GM18499 (cell line): ENCODE measurements at regions not wholly inside any gene's neighbourhood (a gene's known extent, or its start where the extent isn't known, plus 50 kb on each side); places are given as distances from the start of the nearest gene placed in this dataset.
A peak's percentile ranks its signal among the peaks of the same experiment; 100 is the strongest.
"Not testable (repeated sequence)": the region's sequence is repeated elsewhere in the genome, so short reads cannot be mapped to it uniquely, and the experiment has no call there.

ENCODE experiments used
- ATAC-seq: cut with Tn5 transposase; IDR thresholded peaks from one replicate; pipeline ENCODE4 v1.9.1; 2021; ENCODE audit warnings: moderate number of reproducible peaks; ENCODE audit not compliant: insufficient read depth, unreplicated experiment

DNA sequence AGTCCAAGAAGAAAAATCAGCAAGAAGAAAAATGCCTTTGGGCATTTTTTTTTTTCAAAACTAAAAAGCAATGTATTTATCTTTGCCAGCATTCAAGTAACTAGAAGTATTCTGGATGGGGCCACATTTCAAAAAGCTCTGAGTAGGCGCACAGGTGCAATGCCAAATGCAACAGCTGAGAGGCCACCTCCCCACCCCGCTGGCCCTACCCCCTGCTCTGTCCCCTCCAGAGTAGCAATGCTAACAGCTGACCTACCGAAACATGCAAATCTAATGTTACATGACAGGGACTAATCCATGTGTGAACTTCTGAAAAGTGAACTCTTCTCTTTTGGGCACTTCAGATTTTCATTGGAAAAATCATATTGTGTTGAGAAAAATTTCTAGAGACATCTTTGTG, 153.7 kb upstream of the SLC38A2 start:
- no peak for ATAC-seq

DNA sequence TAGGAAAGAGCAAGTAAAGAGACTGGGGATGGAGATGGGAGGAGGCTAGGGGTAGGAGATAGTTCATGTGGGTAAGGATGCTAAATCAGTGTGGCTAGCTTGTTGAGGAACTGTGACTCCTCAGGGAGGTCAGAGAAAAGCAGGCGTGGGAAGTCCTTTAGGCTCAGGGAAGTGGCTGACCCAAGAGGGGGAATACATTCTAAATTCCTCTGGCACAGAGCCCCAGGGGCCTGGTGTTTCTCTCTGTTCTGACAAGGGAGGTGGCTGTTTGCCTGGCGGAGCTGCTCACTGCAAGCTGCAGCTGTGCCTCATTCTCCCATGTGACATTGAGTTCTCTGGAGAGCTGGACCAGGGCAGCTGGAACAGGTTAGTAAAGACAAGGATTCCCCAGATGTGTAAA, 152.2 kb upstream of the SLC38A2 start:
- ATAC-seq: no peak

DNA sequence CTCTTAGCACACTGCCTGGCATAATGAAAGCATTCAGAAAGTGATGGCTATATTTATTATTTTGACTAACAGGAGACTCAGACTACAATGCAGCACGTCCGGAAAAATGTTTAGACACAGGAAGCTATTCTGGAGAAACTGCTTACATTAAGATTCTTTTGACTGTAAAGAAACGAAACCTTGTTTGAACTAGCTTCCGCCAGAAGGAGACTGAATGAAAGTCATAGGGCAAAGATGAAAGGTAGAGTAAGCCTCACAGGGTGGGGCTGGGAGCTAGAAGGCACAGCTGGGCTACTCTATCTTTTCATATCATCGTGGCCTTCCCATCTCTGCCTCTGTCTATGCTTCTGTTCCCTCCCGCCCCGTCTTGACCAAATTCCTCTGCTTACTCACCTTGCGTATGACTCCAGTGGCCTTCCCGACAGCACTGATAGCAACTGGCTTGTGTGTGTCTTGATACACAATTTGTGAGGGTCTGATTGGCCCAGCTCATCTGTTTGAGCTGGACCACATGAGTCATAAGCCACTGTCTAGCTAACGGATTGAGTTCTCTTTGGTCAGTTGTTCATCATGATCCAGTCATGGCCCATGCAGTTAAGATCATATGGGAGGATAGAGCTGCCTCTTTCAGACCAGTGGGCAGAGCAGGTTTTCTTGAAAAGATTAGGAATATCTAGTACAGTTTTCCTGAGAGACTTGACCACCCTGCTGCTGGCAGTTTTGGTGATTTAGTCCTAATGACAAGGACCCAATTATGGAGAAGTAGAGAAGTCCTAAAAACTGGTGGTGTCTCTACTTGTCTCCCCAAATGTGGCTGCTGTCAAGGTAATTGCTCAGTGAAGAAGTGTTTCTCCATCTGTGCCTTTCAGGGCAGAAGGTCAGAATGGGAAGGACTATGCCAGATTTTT, 151.5 kb upstream of the SLC38A2 start:
- no peak for ATAC-seq

DNA sequence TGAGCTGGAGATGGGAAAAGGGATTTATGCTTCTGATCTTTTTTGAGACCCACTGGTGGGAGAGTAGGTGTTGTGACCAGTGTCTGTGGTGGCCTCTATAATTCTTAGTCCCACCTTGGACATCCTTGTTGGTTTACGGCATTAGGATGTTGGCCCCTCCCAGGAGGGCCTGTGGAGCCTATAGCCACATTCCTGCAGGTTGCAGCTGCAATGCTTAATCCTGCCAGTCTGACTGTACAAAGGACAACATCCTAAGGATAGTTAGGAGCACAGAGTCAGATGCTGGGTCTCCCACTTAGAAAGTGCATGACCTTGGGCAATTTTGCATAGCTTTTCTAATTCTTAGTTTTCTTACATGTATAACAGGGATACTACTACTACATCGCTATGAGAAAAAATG, 150.9 kb upstream of the SLC38A2 start:
- no peak for ATAC-seq

DNA sequence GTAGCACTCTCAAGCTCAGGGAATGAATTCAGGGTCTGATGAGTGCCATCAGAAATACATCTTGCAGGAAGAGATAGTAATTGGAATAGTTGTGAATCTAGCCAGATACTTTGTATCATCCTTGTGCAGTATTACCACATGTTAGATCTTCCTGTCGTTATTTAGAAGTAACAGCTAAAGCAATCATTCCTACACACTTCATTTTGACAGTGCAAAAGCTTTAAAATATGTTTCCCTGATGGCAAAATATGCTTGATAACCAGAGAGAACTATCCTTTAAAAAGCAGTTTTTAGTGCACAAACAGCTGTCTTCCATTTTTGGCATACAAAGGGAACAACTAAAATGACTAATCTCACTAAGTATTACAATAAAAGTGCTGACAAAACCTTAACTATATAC, 149.5 kb upstream of the SLC38A2 start:
- ATAC-seq: no peak

DNA sequence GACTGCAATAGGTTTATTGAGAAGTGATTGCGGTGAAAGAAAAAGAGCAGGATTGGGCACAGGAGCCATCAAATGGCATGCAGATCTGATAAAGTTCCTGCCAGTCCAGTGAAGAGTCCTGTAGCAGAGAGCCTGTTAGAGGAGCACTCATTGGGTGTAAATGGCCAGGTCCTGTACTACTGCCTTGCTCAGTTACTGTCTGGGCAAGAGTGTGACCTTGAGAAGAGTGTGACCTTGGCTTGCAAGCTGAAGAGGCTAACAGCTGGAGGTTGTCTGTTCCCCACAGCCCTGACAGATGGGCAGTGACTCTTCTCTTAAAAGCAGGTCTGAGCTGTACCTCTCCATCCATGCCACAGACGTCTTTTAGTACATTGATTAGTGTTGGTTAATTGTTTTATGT, 148.6 kb upstream of the SLC38A2 start:
- no peak for ATAC-seq

DNA sequence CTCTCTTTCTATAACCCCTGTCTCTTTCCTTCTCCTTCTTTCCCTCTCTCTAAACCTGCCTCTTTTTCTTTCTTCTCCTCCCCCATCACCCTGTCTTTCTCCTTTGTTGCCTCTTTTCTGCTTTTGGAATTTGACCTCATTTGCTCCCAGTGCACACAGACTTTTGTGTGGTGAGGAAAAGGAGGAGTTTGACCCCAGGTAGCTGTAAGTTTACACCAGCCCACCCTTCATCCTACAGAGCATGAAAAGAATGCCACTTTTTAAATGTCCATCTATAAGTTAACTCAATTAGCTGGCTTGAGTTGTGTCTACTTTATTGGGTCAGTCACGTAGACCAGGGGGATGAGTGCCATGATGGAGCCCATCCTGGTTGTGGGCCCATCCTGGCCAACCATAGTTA, 146.8 kb upstream of the SLC38A2 start:
- no peak for ATAC-seq

DNA sequence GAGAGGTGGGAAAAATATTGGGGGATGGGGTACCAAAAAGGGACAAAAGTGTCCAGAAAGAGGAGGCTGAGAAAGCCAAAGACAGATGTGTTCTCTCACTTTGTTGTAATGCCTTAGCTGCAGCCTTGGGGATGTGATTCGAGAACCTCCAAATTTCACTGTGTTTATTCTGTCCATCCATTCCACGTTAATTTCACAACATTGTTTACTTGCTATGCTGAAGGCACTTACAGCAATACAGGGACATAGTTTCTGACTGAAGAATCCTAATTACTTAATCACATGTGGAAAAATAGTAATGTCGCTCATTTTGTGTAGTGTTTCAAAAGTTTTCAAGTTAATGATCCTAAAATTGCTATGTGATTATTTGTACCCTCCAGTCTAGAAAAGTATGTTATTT, 146.2 kb upstream of the SLC38A2 start:
- ATAC-seq: no peak

DNA sequence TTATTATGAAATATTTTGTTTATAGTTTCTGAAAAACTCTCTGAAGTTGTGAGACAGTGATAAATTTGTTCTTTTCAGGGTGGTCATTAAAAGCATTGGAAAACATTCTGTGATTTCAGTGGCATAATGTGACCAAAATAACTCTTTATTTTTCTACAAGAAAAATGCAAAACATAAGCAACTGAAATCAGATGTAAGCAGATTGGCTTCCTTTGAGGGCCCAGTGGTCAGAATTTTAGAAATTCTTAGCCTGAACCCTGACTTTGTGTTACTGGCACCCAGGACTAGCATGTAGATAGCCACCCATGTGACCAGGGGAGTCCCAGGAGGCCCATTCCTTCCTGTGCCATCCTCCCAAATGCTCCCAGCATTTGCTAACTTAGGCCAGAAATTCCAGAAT, 145.6 kb upstream of the SLC38A2 start:
- ATAC-seq: no peak

DNA sequence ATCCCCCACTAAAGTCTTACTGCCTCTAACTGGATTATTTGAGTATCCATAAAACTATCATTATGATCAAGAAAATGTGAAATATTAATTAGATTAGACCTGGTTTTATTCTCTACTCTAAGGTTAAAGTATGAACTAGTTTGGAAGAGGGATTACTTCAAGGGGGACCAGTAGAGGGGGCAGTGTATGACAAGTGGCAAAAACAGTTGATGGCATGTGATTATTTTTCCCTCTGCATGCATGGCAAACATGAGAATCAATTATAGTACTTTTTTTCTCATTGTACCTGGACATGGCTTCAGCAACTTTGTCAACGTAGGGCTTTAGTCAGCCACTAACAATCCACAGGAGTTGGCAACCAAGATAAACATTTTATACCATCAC, 145.0 kb upstream of the SLC38A2 start:
- ATAC-seq: no peak

DNA sequence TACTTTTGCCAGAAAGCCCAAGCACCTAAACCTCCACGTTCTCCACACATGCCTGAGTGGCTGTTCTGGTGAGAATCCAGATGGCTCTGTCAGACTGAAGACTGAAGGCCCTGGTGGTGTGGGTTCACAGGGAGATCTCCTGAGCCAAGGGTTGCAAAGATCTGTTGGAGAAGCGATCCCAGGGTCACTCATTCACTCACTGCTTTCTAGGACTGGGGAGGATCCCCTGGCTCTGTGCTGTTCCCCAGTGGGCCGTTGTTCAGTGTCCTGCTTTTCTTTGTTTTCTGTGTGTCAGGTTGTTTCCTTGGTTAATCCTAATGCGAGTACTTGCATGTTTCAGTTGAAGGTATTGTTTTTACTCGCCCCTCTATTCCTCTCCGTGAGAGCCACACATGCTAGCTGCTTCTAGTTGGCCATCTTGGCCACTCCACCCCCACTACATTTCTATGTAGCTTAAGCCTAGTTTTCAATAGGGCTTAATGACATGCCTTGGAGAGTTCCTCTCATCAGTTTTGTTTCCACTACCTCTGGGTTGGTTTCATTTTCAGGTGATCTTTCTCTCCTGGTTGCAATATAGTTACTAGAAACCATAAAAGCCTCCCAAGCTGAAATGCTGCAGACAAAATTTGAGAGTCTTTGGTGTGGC, 144.5 kb upstream of the SLC38A2 start:
- peak; percentile 89 for ATAC-seq

DNA sequence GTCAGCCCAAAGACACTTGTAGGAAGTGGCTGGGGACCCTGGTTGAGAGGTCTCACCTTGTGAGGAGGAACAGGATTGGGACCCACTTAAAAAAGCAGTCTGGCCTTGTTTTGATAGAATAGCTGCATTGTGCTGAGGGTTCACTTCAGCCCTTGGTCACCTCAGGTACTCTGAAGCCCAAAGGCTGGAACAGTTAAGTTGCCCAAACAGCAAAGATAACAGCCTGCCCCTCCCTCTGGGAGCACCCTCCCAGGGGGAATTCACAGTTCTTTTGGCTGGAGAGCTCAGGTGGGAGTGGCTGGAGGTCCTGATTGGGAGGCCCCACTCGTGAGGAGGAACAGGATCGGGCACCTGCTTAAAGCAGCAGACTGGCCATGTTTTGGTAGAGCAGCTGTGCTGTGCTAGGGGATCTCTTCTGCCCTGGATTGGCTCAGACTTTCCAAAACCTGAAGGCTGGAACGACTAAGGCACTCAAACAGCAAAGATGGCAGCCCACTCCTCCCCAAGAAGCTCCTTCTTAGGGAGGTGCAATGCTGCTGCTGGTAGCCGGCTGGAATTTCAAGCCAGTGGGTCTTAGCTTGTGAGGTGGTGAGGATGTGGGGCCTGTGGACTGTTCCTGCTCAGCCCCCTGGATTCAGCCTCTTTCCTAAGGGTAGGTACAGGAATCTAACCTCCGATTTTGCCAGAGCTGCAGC, 143.8 kb upstream of the SLC38A2 start:
- no peak for ATAC-seq

DNA sequence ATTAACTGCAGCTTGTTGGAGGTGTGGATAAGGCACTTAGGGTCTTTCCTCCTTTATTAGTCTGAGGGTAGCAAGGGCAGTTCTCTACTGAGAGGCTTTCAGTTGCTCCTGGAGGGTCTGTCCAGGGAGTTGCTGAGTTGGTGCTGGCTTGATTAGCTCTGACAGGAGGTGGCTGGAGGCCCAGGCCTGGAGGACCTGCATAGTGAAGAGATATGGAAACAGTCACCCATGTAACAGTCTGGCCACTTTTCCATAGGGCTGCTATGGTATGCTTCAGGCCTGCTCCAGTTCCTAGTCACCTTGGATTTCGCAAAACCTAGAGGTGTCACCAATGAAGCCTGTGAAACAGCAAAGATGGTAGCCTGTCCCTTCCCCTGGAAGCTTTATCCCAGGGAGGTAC, 143.3 kb upstream of the SLC38A2 start:
- no peak for ATAC-seq

DNA sequence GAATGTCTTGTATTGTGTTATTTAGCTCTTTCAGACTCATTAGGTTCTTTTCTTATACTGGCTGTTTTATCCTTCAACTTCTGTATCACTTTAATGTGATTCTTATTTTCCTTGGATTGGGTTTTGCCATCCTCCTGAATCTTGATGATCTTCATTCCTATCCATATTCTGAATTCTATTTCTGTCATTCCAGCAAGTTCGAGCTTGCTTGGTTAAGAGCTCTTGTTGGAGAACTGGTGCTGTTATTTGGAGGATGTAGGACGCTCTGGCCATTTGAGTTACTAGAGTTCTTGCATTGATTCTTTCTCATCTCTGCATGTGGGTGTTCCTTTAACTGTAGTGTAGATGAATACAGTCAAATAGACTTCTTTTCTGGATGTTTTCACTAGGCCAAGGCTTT, 142.3 kb upstream of the SLC38A2 start:
- no peak for ATAC-seq

DNA sequence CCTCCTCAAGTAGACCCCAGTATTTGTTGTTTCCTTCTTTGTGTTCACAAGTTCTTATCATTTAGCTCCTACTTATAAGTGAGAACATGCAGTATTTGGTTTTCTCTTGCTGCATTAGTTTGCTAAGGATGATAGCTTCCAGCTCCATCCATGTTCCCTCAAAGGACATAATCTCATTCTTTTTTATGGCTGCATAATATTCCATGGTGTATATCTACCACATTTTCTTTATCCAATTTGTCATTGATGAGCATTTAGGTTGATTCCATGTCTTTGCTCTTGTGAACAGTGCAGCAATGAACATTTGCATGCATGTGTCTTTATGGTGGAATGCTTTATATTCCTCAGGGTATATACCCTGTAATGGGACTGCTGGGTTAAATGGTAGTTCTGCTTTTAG, 137.7 kb upstream of the SLC38A2 start:
- ATAC-seq: not testable (repeated sequence)

DNA sequence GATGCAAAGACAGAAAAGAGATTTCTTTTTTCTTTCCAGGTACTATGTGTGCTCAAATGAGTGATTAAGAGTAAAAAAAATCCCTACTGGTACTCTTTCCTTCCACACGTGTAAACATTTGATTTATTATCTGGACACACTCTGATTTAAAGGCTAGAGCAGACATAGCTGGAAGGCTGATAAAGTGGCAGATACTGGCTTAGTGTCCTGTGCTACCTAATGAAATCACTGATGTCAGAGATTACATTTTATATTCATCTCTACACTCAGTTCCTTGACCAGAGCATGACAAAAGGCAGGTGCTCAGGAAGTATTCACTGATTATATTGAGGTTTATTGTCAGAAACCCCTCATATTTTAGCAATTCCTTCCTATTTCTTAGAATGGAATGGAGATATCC, 136.6 kb upstream of the SLC38A2 start:
- ATAC-seq: no peak

DNA sequence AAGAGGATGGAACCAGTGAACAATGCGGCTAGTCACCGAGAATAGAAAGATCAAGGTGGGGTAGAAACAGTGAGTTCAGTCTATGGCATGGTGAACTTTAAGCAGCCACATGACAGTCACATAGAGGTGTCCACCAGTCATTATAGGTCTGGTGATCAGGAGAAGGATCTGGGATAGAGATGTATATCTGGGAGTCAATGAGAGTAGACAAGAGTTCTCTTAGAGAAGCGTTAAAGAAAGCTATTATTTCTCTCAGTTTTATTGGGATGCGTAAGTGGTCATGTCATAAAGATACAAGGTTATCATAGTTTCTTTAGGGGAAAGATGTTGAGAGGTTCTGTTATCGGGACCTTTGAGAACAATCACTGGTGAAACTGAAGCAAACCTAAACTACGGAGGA, 136.1 kb upstream of the SLC38A2 start:
- ATAC-seq: no peak

DNA sequence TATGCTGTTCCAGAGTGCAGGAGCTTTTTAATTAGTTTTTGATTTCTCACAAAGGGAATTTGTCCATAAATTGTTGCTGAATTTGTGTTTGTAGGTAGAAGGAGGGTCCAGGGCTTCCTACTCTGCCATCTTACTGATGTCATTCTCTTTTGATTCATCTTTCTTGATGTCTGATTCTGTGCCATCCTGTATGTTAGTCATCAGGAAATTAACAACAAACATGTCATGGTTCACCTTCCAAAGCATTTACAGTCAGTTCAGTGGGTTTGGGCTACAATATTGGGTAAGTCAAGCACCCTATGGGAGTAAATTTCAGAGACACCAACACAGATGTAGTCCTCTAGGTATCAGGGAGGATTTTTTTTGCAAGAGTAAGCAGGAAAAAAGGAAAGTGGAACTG, 135.2 kb upstream of the SLC38A2 start:
- ATAC-seq: no peak

DNA sequence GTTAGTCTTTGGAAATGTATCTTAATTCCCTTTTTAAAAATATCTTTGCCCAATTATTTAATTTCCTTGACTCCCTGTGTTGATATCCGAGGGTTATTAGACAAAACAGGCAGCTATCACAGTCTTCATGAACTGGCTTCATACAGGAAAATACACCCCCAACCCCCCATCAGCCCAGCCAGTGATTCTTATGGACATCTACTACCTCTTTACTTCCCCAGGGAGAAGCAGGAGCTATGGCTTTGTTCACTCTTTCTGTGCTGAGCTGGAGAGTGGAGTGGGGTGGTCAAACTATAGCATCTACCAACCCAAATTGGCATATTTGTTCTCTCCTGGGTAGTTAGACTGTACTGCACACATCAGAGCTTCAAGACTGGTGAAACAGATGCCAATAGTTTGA, 134.4 kb upstream of the SLC38A2 start:
- ATAC-seq: no peak

DNA sequence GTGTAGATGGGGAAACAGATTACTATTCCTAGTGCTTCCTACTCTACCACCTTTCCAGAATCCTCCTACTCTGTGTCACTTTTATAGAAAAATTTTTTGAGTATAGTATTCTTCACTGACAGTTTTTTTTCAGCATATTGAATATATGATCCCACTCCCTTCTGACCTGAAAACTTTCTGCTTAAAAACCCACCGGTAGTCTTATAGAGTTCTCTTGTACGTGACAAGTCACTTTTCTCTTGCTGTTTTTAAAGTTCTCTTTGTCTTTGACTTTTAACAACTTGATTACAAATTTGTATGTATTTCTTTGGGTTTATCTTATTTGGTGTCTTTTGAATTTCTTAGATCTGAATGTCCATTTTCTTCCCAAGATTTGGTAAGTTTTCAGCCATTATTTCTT, 133.6 kb upstream of the SLC38A2 start:
- ATAC-seq: no peak

DNA sequence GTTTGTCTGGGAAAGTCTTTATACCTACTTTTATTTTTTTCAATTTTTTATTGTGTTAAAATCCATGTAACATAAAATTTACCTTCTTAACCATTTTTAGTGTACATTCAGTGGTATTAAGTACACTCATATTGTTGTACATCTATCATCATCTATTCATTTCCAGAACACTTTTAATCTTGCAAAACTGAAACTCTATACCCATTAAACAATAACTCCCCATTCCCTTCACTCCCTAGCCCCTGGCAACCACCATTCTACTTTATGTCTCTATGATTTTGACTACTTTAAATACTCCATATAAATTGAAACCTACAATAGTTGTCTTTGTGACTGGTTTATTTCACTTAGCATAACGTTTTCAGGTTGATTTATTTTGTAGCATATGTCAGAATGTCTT, 131.9 kb upstream of the SLC38A2 start:
- no peak for ATAC-seq
